GM23338 (cell line): ENCODE measurements at regions not wholly inside any gene's neighbourhood (a gene's known extent, or its start where the extent isn't known, plus 50 kb on each side); places are given as distances from the start of the nearest gene placed in this dataset.

ENCODE experiments used
- ATAC-seq: fragments of 200-7000 bp; cut with Tn5 transposase; 3 replicates; pipeline ENCODE4 v1.9.1; 2020
- DNase-seq: peaks from one replicate; pipeline ENCODE4 v3.0.0-alpha.2; 2015; ENCODE audit warnings: low spot score
- H2AFZ ChIP-seq: fragments of 200-600 bp; sonication (generic); 2 replicates; pipeline ENCODE4 v1.8.0; 2016; ENCODE audit warnings: antibody characterized with exemption, mild to moderate bottlenecking, moderate library complexity
- H3F3A ChIP-seq: fragments of 200-600 bp; sonication (generic); replicated peaks from 2 replicates; pipeline ENCODE4 v1.8.0; 2017; ENCODE audit warnings: antibody characterized with exemption, mixed run types, low read depth
- H3K27ac ChIP-seq: fragments of 200-600 bp; sonication (generic); 2 replicates; pipeline ENCODE4 v1.6.1; 2016; ENCODE audit warnings: low read depth
- H3K27me3 ChIP-seq: fragments of 200-600 bp; sonication (generic); 2 replicates; pipeline ENCODE4 v1.8.0; 2016; ENCODE audit warnings: mild to moderate bottlenecking, mixed run types, moderate library complexity; ENCODE audit not compliant: insufficient read depth
- H3K36me3 ChIP-seq: fragments of 200-600 bp; sonication (generic); 2 replicates; pipeline ENCODE4 v1.8.0; 2016; ENCODE audit warnings: mild to moderate bottlenecking; ENCODE audit not compliant: insufficient read depth
- H3K4me1 ChIP-seq: fragments of 200-600 bp; sonication (generic); 2 replicates; pipeline ENCODE4 v1.8.0; 2016; ENCODE audit warnings: mild to moderate bottlenecking, moderate library complexity; ENCODE audit not compliant: insufficient read depth
- H3K4me2 ChIP-seq: fragments of 200-600 bp; sonication (generic); 2 replicates; pipeline ENCODE4 v1.7.1; 2017; ENCODE audit warnings: mixed run types
- H3K4me3 ChIP-seq: fragments of 200-600 bp; sonication (generic); 2 replicates; pipeline ENCODE4 v1.6.1; 2016; ENCODE audit warnings: mixed run types
- H3K79me2 ChIP-seq: fragments of 200-600 bp; sonication (generic); replicated peaks from 2 replicates; pipeline ENCODE4 v1.8.0; 2017; ENCODE audit warnings: mild to moderate bottlenecking; ENCODE audit not compliant: insufficient read depth
- H3K9me2 ChIP-seq: fragments of 200-600 bp; sonication (generic); 2 replicates; pipeline ENCODE4 v1.8.0; 2017; ENCODE audit not compliant: insufficient read depth
- H4K20me1 ChIP-seq: fragments of 200-600 bp; sonication (generic); replicated peaks from 2 replicates; pipeline ENCODE4 v1.8.0; 2017; ENCODE audit warnings: mild to moderate bottlenecking; ENCODE audit not compliant: insufficient read depth
- H3K27ac Mint-ChIP-seq: 2 replicates; pipeline ENCODE4 v1.8.0; 2020; ENCODE audit warnings: inconsistent platforms, mild to moderate bottlenecking, moderate library complexity, mixed read lengths
- H3K27me3 Mint-ChIP-seq: 3 replicates; pipeline ENCODE4 v1.8.0; 2022; ENCODE audit warnings: low read depth, mild to moderate bottlenecking, moderate library complexity, mixed read lengths, inconsistent platforms; ENCODE audit not compliant: insufficient read depth, poor library complexity
- H3K36me3 Mint-ChIP-seq: 3 replicates; pipeline ENCODE4 v1.8.0; 2021; ENCODE audit warnings: low read depth, mild to moderate bottlenecking, inconsistent platforms, moderate library complexity, mixed read lengths
- H3K4me1 Mint-ChIP-seq: 3 replicates; pipeline ENCODE4 v1.8.0; 2020; ENCODE audit warnings: mild to moderate bottlenecking, inconsistent platforms, mixed read lengths
- H3K4me3 Mint-ChIP-seq: 3 replicates; pipeline ENCODE4 v1.8.0; 2021; ENCODE audit warnings: moderate library complexity, mild to moderate bottlenecking, inconsistent platforms, mixed read lengths
- H3K9me3 Mint-ChIP-seq: 3 replicates; pipeline ENCODE4 v1.8.0; 2020; ENCODE audit warnings: moderate library complexity, mild to moderate bottlenecking, inconsistent platforms, mixed read lengths
- CREB1 ChIP-seq: fragments of 250-450 bp; sonication (Bioruptor Pico); IDR thresholded peaks from 2 replicates; pipeline ENCODE4 v1.5.0; 2020; ENCODE audit warnings: low read depth, mild to moderate bottlenecking, moderate library complexity
- ETS1 ChIP-seq: IDR thresholded peaks from 2 replicates; pipeline ENCODE4 v1.6.1; 2016; ENCODE audit warnings: antibody characterized with exemption
- EZH2phosphoT487 ChIP-seq: fragments of 200-600 bp; sonication (generic); IDR thresholded peaks from one replicate; pipeline ENCODE4 v1.8.1; 2018; ENCODE audit warnings: antibody characterized with exemption; ENCODE audit not compliant: unreplicated experiment
- JUNB ChIP-seq: IDR thresholded peaks from one replicate; pipeline ENCODE4 v1.6.1; 2016; ENCODE audit warnings: antibody characterized with exemption; ENCODE audit not compliant: unreplicated experiment
- NANOG ChIP-seq: IDR thresholded peaks from 2 replicates; pipeline ENCODE4 v1.6.1; 2016; ENCODE audit warnings: antibody characterized with exemption, borderline replicate concordance
- POLR2AphosphoS5 ChIP-seq: IDR thresholded peaks from 2 replicates; pipeline ENCODE4 v1.6.1; 2016; ENCODE audit warnings: antibody characterized with exemption, low read depth
- STAT1 ChIP-seq: IDR thresholded peaks from one replicate; pipeline ENCODE4 v1.6.1; 2016; ENCODE audit warnings: antibody characterized with exemption; ENCODE audit not compliant: unreplicated experiment
- ZNF114 ChIP-seq: fragments of 250-450 bp; sonication (Bioruptor Pico); IDR thresholded peaks from 2 replicates; pipeline ENCODE4 v1.5.0; 2020; ENCODE audit warnings: mild to moderate bottlenecking, moderate library complexity
- ZNF331 ChIP-seq: fragments of 250-450 bp; sonication (Bioruptor Pico); IDR thresholded peaks from 2 replicates; pipeline ENCODE4 v1.5.0; 2020; ENCODE audit warnings: low read depth, mild to moderate bottlenecking, moderate library complexity
- ZNF462 ChIP-seq: fragments of 250-450 bp; sonication (Bioruptor Pico); IDR thresholded peaks from 2 replicates; pipeline ENCODE4 v1.5.0; 2020; ENCODE audit warnings: mild to moderate bottlenecking, moderate library complexity
- TF ChIP-seq, protein P1 (sequence below): IDR thresholded peaks from one replicate; pipeline ENCODE4 v1.6.1; 2018; ENCODE audit warnings: antibody characterized with exemption; ENCODE audit not compliant: unreplicated experiment
- TF ChIP-seq, protein P2 (sequence below), 2 experiments: fragments of 200-600 bp in 1 of 2; sonication (generic) in 1 of 2; conservative IDR thresholded peaks; 2 replicates each; pipeline versions ENCODE4 v1.5.1 to v1.6.1; 2016 to 2017; ENCODE audit warnings: antibody characterized with exemption in 2 of 2, low read depth in 2 of 2, mild to moderate bottlenecking in 2 of 2, moderate library complexity in 1 of 2

DNA sequence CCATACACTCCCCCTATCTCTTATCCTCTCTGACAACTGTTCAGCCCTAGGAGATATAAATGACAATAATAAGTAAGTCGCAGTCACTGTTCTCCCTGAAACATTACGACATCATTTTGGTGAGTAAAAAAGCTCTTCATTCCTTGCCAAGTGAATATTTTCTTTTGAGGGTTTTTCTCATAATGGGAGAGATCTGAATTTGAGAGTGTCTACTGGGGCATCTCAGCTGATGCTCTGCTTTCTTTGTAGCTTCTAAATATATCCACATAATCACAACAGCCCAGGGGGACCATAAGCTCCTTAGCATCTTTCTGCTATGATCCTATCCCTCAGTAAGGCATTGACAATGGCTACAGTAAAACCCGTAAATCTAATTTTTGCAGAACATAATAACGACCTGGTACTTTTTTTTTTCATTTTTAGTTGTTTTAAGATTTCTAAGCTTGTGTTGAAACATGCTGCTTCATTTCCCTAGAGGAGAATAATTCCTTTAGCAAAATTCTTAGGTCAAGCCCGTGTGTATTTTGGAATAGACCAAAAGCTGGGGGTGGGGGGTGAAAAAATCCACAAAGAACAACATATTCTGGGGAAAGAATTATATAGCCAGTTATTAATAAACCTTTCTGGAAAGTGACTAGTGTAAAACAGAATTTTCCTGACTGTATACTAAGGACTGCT is 78.1 kb upstream of the GPM6B start:
- Mint-ChIP-seq H3K9me3 (no peaks in the 10 kb centered on the region), H3K36me3 (peaks cover 2% of the 10 kb centered on the region; the same call in 1 of the 3 replicates), H3K27ac (no peak overlapping the region), H3K4me3 (no peak overlapping the region), H3K27me3 (no peaks in the 10 kb centered on the region), H3K4me1 (peaks cover 23% of the 10 kb centered on the region)
- Histone ChIP-seq H3K27ac (no peak overlapping the region; the same call in 1 of the 2 replicates), H3F3A (no peaks in the 10 kb centered on the region), H3K4me3 (no peak overlapping the region), H3K36me3 (no peaks in the 10 kb centered on the region), H3K9me2 (no peaks in the 10 kb centered on the region), H4K20me1 (no peaks in the 10 kb centered on the region), H3K4me2 (no peak overlapping the region), H2AFZ (no peak overlapping the region), H3K27me3 (no peaks in the 10 kb centered on the region), H3K79me2 (peaks cover 94% of the 10 kb centered on the region), H3K4me1 (peaks cover 18% of the 10 kb centered on the region; the same call in 1 of the 2 replicates)
- ATAC-seq = no peak
- TF ChIP-seq ZNF462 (no peak), NANOG (no peak), ZNF114 (CRISPR knock-in tag) (no peak), POLR2AphosphoS5 (no peak), CREB1 (CRISPR knock-in tag) (no peak), ETS1 (no peak), EZH2phosphoT487 (no peak), ZNF331 (CRISPR knock-in tag) (no peak), JUNB (no peak), STAT1 (no peak)
- TF ChIP-seq, protein P1, sequence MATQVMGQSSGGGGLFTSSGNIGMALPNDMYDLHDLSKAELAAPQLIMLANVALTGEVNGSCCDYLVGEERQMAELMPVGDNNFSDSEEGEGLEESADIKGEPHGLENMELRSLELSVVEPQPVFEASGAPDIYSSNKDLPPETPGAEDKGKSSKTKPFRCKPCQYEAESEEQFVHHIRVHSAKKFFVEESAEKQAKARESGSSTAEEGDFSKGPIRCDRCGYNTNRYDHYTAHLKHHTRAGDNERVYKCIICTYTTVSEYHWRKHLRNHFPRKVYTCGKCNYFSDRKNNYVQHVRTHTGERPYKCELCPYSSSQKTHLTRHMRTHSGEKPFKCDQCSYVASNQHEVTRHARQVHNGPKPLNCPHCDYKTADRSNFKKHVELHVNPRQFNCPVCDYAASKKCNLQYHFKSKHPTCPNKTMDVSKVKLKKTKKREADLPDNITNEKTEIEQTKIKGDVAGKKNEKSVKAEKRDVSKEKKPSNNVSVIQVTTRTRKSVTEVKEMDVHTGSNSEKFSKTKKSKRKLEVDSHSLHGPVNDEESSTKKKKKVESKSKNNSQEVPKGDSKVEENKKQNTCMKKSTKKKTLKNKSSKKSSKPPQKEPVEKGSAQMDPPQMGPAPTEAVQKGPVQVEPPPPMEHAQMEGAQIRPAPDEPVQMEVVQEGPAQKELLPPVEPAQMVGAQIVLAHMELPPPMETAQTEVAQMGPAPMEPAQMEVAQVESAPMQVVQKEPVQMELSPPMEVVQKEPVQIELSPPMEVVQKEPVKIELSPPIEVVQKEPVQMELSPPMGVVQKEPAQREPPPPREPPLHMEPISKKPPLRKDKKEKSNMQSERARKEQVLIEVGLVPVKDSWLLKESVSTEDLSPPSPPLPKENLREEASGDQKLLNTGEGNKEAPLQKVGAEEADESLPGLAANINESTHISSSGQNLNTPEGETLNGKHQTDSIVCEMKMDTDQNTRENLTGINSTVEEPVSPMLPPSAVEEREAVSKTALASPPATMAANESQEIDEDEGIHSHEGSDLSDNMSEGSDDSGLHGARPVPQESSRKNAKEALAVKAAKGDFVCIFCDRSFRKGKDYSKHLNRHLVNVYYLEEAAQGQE = no peak
- TF ChIP-seq, protein P2, sequence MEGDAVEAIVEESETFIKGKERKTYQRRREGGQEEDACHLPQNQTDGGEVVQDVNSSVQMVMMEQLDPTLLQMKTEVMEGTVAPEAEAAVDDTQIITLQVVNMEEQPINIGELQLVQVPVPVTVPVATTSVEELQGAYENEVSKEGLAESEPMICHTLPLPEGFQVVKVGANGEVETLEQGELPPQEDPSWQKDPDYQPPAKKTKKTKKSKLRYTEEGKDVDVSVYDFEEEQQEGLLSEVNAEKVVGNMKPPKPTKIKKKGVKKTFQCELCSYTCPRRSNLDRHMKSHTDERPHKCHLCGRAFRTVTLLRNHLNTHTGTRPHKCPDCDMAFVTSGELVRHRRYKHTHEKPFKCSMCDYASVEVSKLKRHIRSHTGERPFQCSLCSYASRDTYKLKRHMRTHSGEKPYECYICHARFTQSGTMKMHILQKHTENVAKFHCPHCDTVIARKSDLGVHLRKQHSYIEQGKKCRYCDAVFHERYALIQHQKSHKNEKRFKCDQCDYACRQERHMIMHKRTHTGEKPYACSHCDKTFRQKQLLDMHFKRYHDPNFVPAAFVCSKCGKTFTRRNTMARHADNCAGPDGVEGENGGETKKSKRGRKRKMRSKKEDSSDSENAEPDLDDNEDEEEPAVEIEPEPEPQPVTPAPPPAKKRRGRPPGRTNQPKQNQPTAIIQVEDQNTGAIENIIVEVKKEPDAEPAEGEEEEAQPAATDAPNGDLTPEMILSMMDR (conservative IDR thresholded peaks at IDR 0.05; ENCODE audit: low read depth in 2 of 2) = no peak
- no peak for DNase-seq
